IMR-90 (cell line): ENCODE measurements at regions not wholly inside any gene's neighbourhood (a gene's known extent, or its start where the extent isn't known, plus 50 kb on each side); places are given as distances from the start of the nearest gene placed in this dataset.

Experiments
- ATAC-seq: fragments of 200-7000 bp; cut with Tn5 transposase; 2 replicates; pipeline ENCODE4 v1.9.1; 2020; ENCODE audit warnings: low read depth, mild to moderate bottlenecking, moderate library complexity
- BruUV-seq: library from RNA; stranded (reverse); fragments of 400-500 nt; replicated peaks from 2 replicates; lab custom pipeline; 2021; lab: Mats Ljungman, UMichigan
- CTCF ChIA-PET: fragments of 300-600 bp; formaldehyde crosslinking; extraction: SDS; loops from one replicate; lab custom pipeline; 2021; ENCODE audit warnings: antibody characterized with exemption; lab: Yijun Ruan, JAX
- POLR2A ChIA-PET: fragments of 300-600 bp; sonication (Branson Sonifier 250); formaldehyde crosslinking; loops from one replicate; lab custom pipeline; 2022; ENCODE audit warnings: antibody characterized with exemption; ENCODE audit not compliant: unreplicated experiment; lab: Charles Lee
- DNase-seq: peaks from one replicate; pipeline ENCODE4 v3.0.0; 2013
- H2AFZ ChIP-seq: replicated peaks from 2 replicates; pipeline ENCODE3; 2013; ENCODE audit warnings: low read length, mild to moderate bottlenecking; ENCODE audit not compliant: poor library complexity
- H2AK5ac ChIP-seq: 2 replicates; pipeline ENCODE4 v1.6.1; 2013; ENCODE audit warnings: low read depth, low read length, inconsistent platforms
- H2AK9ac ChIP-seq: replicated peaks from 2 replicates; pipeline ENCODE3; 2013; ENCODE audit warnings: mild to moderate bottlenecking, low read depth, low read length, moderate library complexity; ENCODE audit not compliant: poor library complexity
- H2BK120ac ChIP-seq: 2 replicates; pipeline ENCODE4 v1.6.1; 2013; ENCODE audit warnings: low read depth, low read length, inconsistent platforms
- H2BK15ac ChIP-seq: 3 replicates; pipeline ENCODE4 v1.6.1; 2013; ENCODE audit warnings: low read depth, low read length, inconsistent platforms
- H2BK20ac ChIP-seq: 2 replicates; pipeline ENCODE4 v1.6.1; 2013; ENCODE audit warnings: low read depth, mild to moderate bottlenecking, inconsistent platforms, low read length, moderate library complexity
- H2BK5ac ChIP-seq: 2 replicates; pipeline ENCODE4 v1.6.1; 2013; ENCODE audit warnings: mild to moderate bottlenecking, low read depth, low read length, inconsistent platforms; ENCODE audit not compliant: poor library complexity, severe bottlenecking
- H3K14ac ChIP-seq: replicated peaks from 2 replicates; pipeline ENCODE4 v1.6.1; 2013; ENCODE audit warnings: low read depth, low read length, inconsistent platforms
- H3K18ac ChIP-seq: 2 replicates; pipeline ENCODE4 v1.6.1; 2013; ENCODE audit warnings: low read depth, low read length, control low read depth
- H3K23ac ChIP-seq: 2 replicates; pipeline ENCODE4 v1.6.1; 2013; ENCODE audit warnings: low read depth, low read length, inconsistent platforms
- H3K27ac ChIP-seq: 2 replicates; pipeline ENCODE4 v1.5.1; 2013; ENCODE audit warnings: mild to moderate bottlenecking, control low read depth, low read length; ENCODE audit not compliant: insufficient read depth
- H3K27me3 ChIP-seq: 2 replicates; pipeline ENCODE4 v1.6.1; 2013; ENCODE audit warnings: low read length; ENCODE audit not compliant: control insufficient read depth, insufficient read depth
- H3K36me3 ChIP-seq: 2 replicates; pipeline ENCODE4 v1.6.1; 2013; ENCODE audit warnings: low read length, mixed read lengths; ENCODE audit not compliant: control insufficient read depth, insufficient read depth
- H3K4ac ChIP-seq: 2 replicates; pipeline ENCODE4 v1.6.1; 2013; ENCODE audit warnings: low read depth, low read length, inconsistent platforms
- H3K4me1 ChIP-seq: 2 replicates; pipeline ENCODE4 v1.6.1; 2013; ENCODE audit warnings: low read length, mixed read lengths; ENCODE audit not compliant: control insufficient read depth, insufficient read depth
- H3K4me2 ChIP-seq: 2 replicates; pipeline ENCODE4 v1.6.1; 2013; ENCODE audit warnings: low read depth, mild to moderate bottlenecking, control low read depth, low read length, moderate library complexity
- H3K4me3 ChIP-seq: 2 replicates; pipeline ENCODE4 v1.5.1; 2013; ENCODE audit warnings: low read depth, mild to moderate bottlenecking, control low read depth, low read length, moderate library complexity; ENCODE audit not compliant: insufficient read depth
- H3K56ac ChIP-seq: 2 replicates; pipeline ENCODE4 v1.6.1; 2013; ENCODE audit warnings: low read length, inconsistent platforms; ENCODE audit not compliant: insufficient read depth; ENCODE audit errors: extremely low read depth
- H3K79me1 ChIP-seq, 2 experiments: 2 replicates each; pipeline ENCODE4 v1.6.1; 2013; ENCODE audit warnings: low read length in 2 of 2, inconsistent platforms in 1 of 2, low read depth in 1 of 2
- H3K9ac ChIP-seq: 2 replicates; pipeline ENCODE4 v1.6.1; 2013; ENCODE audit warnings: low read depth, low read length, control low read depth
- H3K9me1 ChIP-seq: 2 replicates; pipeline ENCODE4 v1.6.1; 2013; ENCODE audit warnings: low read length, inconsistent platforms; ENCODE audit not compliant: insufficient read depth
- H3K9me3 ChIP-seq: 2 replicates; pipeline ENCODE4 v1.6.1; 2013; ENCODE audit warnings: low read length; ENCODE audit not compliant: control insufficient read depth, insufficient read depth
- H4K20me1 ChIP-seq: 2 replicates; pipeline ENCODE4 v1.6.1; 2013; ENCODE audit warnings: low read length, inconsistent platforms; ENCODE audit not compliant: insufficient read depth
- H4K5ac ChIP-seq: 2 replicates; pipeline ENCODE4 v1.6.1; 2013; ENCODE audit warnings: mild to moderate bottlenecking, low read depth, low read length, control low read depth
- H4K8ac ChIP-seq, 2 experiments: 2 replicates each; pipeline ENCODE4 v1.6.1; 2013; ENCODE audit warnings: low read depth in 2 of 2, low read length in 2 of 2, control low read depth in 1 of 2, inconsistent platforms in 1 of 2
- H4K91ac ChIP-seq: 2 replicates; pipeline ENCODE4 v1.6.1; 2013; ENCODE audit warnings: low read depth, low read length, inconsistent platforms; ENCODE audit not compliant: insufficient read depth
- MAFK ChIP-seq: IDR thresholded peaks from 2 replicates; pipeline ENCODE4 v1.6.1; 2012; ENCODE audit warnings: low read depth, low read length, improper control_type of control experiment
- MAZ ChIP-seq: IDR thresholded peaks from 2 replicates; pipeline ENCODE4 v1.6.1; 2012; ENCODE audit warnings: low read depth, mild to moderate bottlenecking, low read length, improper control_type of control experiment, moderate library complexity, borderline replicate concordance
- WGBS, 2 experiments: methylation state at CpG; one replicate each; pipeline versions ENCODE4 v1.1.5 to v1.1.7; 2013; ENCODE audit warnings: missing lambda C conversion rate in 2 of 2; ENCODE audit not compliant: insufficient read length in 1 of 2; ENCODE audit errors: extremely low coverage in 2 of 2; 5-methylcytosine and 5-hydroxymethylcytosine counted together
- dilution Hi-C: fragments of 300-500 bp; cut with HindIII; formaldehyde crosslinking; loops from one replicate; pipeline ENCODE4 v1.14.3; 2018; ENCODE audit warnings: low sequenced_read_pairs; ENCODE audit not compliant: unreplicated experiment
- in situ Hi-C: fragments of 300-500 bp; cut with MboI; formaldehyde crosslinking; loops from 3 replicates; pipeline ENCODE4 v1.14.3; 2019; ENCODE audit warnings: low sequenced_read_pairs, inconsistent platforms, mixed read lengths
- intact Hi-C: fragments of 100-400 bp; cut with micrococcal nuclease; formaldehyde crosslinking; loops from 2 replicates; pipeline ENCODE4 v1.10.0; 2022

GRCh38 chr9:26244661-26245451 is 566.6 kb upstream of the TUSC1 start:
- Histone ChIP-seq H4K20me1 (no peaks in the 10 kb centered on the region), H2BK15ac (no peak overlapping the region), H4K91ac (no peak overlapping the region; the same call in 1 of the 2 replicates), H3K9me1 (no peaks in the 10 kb centered on the region; the same call in 1 of the 2 replicates), H3K18ac (peak overlapping the region; percentile 91; the same call in 1 of the 2 replicates), H3K36me3 (no peaks in the 10 kb centered on the region), H4K5ac (no peak overlapping the region), H3K23ac (no peak overlapping the region), H3K9ac (no peak overlapping the region), H2AK9ac (no peak overlapping the region), H3K79me1 (no peaks in the 10 kb centered on the region), H3K56ac (no peak overlapping the region), H3K14ac (no peak overlapping the region), H3K4me1 (peaks cover 5% of the 10 kb centered on the region), H3K27me3 (no peaks in the 10 kb centered on the region), H3K27ac (no peak overlapping the region), H3K4me2 (no peak overlapping the region), H2AFZ (no peak overlapping the region), H2AK5ac (no peak overlapping the region), H3K9me3 (no peaks in the 10 kb centered on the region), H3K4me3 (no peak overlapping the region), H2BK20ac (peak overlapping the region; percentile 67; the same call in 1 of the 2 replicates), H2BK120ac (peak overlapping the region; percentile 78; the same call in 1 of the 2 replicates), H2BK5ac (peak overlapping the region; percentile 34), H3K4ac (peak overlapping the region; percentile 72; the same call in 1 of the 2 replicates), H4K8ac (peak overlapping the region in 1 of 2 experiments; percentile 16; a peak in 1 of 4 replicates)
- ChIA-PET CTCF (no interaction called here), POLR2A (no interaction called here)
- ATAC-seq (no peak), DNase-seq (peak; percentile 20)
- dilution Hi-C loops, result no loop called here
- no CpG with 5 or more reads among the region's 1 CpG for WGBS, 2 experiments
- in situ Hi-C loops, result no loop called here
- intact Hi-C loops, result no loop called here
- no TSS peak for BruUV-seq
- TF ChIP-seq MAZ, result no peak
- peak; percentile 58 for TF ChIP-seq MAFK
